HG03135 (cell line): ENCODE measurements at regions not wholly inside any gene's neighbourhood (a gene's known extent, or its start where the extent isn't known, plus 50 kb on each side); places are given as distances from the start of the nearest gene placed in this dataset.

Experiments
- ATAC-seq: cut with Tn5 transposase; IDR thresholded peaks from one replicate; pipeline ENCODE4 v1.9.1; 2021; ENCODE audit warnings: mild to moderate bottlenecking, moderate library complexity; ENCODE audit not compliant: unreplicated experiment

DNA sequence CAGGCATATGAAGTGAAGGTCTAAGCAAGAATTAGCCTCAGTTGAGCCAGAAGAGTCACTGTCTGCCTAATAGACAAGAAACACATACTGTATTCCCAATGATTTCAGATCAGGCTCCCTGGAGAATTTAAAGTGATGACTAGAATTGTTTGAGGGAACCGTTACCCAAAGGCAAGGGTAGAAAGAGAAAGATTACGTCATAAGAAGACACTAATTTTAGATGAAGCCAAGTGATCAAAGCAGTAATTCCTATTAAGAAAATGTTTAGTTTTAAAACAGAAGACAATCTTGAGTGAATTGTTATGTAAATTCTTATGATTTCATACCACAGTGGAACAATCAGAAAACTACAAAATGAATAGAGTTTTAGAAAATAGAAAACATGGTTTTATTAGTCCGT, 194.5 kb upstream of the ARSJ start:
- no peak for ATAC-seq

DNA sequence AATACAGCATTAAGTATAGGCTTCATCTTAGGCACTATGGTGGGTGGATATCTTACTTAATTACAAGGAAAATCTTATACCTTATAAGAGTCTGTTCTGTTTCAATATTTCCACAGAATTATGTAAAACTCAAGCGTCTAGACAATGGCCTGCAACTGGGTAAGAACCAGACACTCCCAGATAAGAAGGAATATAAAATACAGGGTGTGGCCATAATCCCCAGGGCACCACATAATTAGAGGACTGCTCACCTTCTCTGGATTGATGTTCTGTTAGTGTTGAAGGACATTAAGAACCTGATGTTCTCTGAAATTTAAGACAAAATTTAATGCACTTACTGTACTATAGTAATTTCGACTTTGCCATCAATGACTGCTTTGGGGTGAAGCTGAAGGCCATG, 198.2 kb upstream of the ARSJ start:
- no peak for ATAC-seq

DNA sequence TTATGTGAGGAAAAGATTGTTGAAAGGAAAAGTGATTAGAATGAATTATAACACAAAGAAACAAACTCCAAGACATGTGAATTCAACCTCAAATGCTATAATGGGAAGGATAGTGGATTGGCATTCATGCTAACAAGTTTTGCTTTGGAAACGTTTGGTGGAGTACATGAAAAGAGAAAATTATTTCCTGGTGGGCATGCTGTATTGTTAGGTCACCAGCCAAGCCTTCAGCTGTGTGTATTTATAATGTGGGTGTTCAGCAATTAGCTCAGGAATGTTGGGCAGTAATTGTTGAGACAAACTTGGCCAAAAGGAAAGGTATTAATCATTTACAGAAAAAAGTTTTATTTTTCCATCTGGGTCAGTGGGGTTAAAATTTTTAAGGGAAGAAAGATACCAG, 198.9 kb upstream of the ARSJ start:
- no peak for ATAC-seq

DNA sequence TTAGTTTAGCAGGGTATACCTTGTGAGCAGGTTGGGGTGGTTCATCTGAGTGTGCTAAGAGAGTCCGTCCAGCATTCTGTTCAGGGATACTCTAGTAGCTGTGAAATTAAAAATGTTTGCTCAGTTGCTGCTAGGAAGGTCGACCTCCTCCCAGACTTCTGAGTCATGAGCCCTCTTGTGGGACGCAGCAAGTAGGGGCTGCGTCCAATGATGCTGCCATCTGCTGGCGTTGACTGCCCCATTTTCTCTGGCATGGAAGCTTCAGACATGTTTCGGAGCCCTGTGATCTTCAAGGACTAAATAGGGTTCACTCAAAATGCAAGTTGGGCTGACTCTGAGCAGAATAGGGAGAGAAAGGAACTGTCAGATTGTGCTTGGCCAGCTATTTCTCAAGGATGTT, 201.0 kb upstream of the ARSJ start:
- ATAC-seq, result no peak

DNA sequence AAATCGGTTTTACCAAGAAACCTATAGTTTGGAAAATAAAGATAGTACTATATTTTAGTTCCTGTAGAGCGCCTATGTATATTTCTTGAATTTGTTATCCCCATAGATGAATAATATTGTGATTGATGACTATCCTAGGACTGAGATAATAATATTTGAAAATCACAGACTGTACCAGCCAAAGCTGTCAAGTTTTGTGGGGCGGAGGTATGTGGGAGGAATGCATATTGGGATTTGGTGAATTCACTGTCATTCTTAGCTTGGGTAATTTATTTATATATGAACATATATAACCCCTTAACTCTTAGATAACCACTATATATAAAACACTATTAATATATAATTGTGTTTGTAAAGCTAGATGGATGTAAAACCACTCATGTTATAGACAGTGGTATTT, 205.5 kb upstream of the ARSJ start:
- no peak for ATAC-seq

DNA sequence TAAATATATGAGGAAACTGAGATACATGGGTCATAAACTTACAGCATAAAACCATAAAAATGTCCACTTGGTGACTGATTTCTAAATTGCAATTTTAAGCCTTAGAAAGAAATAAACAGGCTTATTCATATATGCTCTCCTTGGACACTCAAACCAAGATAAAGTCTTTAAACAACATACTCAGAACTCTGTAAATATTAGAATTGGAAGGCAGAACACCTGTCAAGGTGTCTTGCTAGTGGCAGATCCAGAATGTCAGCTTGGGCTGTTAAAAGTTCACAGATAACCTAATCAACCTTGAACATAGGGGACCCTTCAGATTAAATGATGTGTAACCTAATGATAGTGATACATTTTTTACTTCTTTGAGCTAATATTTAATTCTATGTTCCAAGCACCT, 208.1 kb upstream of the ARSJ start:
- ATAC-seq, result no peak

DNA sequence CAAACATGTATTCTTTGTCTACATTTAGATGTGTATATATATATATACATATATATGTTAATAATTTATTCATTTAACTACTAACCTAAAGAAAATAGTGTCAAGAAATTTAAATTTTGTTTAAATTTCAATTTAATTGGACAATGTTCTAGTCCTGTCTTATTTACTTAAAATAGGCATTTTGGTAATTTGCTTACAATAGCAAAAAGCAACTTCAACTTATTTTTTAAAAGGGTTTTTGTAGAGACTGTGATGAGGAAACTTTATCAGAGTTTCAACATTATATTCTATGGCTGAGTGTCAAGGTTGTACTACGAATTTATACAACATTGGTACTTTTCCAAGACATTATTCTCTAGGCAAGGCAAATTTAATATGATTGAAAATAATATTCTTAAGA, 212.0 kb upstream of the ARSJ start:
- no peak for ATAC-seq

DNA sequence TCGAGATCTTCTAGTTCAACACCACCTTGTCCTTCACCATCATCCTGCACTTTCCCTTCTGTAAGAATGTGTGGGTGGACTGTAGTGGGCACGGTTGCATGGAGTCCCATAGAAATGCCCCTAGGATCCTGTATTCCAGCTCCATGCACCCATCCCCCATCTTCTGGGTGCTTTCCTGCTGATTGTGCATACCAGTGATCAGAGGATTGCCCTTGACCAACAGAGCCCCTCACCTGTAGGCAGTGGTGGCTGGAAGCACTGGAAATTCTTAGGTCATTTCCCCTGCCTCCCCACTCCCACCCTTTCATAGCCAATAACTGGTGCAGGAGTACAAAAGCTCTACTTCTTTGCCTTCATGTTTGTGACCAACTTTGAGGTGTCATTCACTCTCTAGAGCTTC, 213.4 kb upstream of the ARSJ start:
- no peak for ATAC-seq

DNA sequence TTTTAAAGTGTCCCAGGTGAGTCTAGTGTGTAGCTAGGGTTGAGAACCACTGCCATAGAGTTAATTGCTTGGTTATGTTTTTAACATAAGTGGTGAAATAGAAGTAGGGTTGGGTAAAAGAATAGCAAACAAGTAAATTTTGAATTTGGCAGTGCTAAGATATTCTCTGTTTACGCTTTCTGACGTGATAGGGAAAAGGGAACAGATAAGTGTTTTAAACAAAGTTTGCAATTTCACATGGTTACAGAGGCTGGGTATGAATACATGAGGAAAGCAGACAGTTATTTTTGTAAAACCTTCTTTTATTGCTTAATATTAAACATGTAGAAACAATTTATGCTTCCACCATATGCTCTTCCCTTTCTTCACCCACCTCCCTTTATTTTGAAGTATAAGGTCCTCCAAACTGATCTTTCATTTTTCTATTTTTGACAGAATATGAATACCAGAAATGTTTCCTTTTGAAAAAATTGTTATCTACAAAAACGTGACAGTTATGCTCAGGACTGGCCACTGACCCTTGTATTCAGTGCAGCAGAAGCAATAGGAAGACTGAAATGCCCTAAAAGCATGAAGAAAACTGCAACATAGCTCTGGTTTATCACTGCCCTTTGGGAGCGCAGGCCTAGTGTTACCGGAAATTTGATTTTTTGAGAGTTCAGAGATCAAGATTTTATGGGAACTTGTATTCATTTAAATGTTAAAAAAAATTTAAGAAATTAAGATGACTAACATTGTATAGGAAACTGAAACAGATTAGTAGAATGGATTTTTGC, 214.4 kb upstream of the ARSJ start:
- ATAC-seq, result no peak

DNA sequence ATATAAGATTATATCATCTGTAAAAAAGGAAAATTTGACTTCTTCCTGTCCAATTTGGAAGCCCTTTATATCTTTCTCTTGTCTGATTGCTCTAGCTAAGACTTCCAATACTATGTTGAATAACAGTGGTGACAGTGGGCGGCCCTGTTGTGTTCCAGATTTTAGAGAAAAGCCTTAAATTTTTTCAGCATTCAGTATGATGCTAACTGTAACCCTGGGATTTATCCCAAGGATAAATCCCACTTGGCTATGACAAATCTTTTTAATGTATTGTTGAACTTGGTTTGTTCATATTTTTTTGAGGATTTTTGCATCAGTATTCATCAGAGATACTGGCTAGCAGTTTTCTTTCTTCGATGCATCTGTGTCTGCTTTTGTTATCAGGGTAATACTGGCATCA, 217.2 kb upstream of the ARSJ start:
- ATAC-seq, result no peak

DNA sequence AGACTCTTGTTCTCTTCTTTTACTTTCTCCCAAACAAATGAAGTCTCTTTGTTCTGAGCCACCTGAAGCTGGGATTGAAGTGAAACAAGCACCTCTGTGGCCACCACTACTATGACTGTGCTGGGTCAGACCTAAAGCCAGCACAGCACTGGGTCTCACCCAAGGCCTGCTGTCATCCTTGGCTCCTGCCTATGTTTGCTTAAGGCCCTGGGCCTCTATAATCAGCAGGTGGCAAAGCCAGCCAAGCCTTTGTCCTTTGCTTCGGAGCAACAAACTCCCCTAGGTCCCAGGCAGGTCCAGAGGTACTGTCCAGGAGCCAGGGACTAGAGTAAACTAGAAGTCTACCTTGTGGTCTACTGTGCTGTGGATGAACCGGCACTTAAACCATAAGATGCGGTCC, 220.6 kb upstream of the ARSJ start:
- no peak for ATAC-seq

DNA sequence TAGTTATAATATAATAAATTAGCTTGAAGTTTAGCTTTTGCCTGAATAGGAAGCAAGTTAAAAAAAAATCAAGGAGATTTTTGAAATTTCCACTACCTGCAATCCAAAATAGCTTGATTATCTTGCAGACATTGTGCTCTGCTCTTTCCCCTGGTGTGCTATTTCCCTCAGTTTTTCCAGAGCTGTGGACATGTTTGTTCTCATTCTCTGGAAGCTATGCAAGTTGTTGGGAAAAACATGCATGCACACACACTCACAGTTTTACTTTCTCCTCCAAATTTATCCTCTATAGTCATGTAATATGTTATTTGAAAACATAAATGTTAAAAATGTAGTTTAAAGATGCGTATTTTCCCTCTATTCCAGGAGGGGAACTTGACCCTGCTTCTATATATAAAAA, 225.8 kb upstream of the ARSJ start:
- no peak for ATAC-seq

DNA sequence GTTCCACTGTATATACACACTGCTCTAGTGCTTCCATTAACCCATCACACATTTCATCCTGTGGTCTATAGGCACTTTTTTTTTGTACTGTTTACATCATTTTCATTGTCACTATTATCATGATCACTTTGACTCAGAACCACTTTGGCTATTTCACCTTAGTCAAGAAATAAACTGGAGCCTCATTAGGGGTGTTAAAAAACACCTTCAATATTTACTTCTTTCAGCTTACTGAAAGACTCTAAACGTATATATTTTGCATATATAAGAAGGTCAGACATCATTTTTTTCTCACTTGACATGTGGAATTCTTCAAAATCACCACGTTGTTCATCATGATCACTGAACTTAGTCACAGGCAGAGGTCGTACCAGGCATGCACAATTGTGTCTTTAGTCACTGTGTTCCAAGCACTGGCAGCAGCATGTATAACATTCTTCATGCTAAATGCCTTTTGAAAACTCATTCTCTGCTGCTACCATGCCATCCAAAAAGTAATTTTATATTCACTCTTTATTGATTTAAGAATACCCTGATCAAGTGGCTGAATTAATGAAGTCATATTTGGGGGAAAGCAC, 229.2 kb upstream of the ARSJ start:
- no peak for ATAC-seq

DNA sequence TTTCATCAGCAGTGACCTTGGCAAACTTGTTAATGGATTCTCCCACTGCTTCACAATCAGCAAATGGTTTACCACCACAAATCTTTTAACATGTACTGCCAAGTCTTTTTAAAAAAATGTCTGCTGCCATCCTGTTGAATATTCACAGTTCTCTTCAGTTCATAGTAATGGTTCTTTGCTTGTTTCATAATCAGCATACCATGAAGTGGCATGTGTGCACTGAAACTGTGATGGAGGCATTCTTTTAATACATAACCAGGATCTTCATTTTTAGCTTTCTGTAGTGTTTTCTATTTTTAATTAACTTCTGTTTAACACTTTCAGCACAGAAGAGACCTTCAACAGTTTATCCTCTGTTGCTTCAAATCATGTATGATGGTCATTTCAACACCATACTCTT, 230.1 kb upstream of the ARSJ start:
- peak; percentile 87 for ATAC-seq

DNA sequence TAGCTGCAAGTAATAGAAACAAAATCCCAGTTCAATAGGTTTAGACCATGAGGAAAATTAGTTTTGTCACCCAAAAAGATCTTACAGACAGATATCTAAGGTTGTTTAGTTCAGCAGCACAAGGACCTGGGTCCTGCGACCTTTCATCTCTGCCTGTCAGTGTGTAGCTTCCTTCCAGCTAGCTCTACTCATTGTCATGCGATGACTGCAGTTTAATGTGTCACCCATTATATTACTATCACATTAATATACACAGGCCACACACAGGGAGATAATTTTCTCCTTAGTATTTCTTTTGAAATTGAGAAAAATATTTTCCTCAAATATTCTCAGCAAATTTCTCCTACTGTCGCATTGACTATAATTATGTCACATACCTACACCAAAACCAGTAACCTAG, 232.1 kb upstream of the ARSJ start:
- no peak for ATAC-seq

DNA sequence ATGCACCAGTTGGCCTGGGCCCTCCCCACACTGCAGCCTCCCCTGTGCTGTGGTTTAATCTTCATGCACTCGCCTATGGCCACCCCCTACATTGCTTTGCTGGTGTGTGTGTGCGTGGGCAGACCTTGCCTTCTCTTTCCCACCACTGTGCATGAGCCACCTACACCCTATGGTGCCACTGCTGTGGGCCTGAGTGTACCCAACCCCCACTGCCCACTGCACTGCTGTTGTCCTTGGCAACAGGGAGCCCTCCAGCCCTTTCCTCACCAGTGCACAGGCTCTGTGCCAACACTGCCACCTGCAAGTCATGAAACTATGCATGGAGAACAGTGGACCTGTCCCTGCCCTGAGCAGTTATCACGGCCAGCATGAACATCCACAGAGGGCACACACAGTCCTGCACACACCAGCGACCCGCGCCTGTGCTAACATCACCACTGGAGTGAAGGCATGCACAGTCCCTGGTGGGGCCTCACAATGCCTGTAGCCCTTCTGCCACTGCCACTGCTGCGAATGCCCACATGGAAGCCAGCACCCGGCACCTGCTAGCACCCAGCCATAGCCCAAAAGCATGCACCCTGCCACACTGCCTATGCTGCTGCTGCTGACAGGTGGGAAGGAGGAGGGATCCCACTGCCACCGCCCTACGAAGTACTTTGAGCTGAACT, 237.8 kb upstream of the ARSJ start:
- no peak for ATAC-seq

DNA sequence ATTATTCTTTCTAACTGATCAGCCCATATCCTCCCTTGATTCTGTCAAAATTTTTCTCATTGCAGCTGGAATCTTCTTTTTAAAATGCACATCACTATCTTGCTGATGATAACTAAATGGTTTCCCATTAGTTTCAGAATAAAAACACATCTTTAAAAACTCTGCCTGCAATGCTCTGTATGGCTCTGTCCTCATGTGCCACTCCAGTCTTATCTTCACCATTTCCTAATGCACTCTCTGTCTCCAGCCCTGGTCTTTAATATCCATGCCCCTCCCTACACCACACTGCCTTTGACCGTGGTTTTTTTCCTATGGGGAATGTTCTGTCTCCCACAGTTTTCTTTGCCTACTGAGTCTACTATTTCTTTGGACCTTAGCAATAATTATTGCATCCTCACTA, 244.1 kb upstream of the ARSJ start:
- no peak for ATAC-seq

DNA sequence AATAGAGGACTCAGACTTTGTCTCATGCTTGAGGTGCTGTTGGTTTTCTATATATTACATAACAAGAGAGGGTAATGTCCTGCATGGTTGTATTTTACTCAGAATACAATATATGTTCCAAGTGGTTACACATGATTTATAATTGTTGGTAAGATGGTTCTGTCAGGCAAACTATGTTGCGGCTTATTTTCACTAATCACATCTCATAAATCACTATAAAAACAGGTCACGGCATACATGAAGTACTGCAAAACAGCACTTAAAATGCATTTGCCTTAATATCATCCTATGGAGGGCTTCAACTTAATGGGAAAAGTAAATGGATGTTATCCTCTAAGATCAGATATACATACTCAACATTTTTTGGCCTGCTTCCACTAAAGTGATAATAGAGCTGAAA, 246.0 kb upstream of the ARSJ start:
- no peak for ATAC-seq

DNA sequence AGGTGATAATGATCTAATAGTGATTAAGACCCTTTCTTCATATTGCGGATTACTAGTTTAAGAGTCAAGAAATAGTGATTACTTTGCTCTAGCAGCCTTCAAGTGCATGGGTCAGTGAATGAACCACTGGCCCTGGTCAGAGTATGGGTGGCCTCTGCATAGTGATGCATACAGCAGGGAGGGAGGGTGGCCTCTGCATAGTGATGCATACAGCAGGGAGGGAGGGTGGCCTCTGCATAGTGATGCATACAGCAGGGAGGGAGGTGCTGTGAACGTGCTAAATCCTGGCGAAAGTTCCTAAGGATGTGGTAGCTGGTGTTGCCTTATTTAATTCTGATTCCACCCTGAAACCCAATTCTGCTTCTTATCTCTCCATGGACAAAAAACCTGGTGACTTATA, 246.7 kb upstream of the ARSJ start:
- no peak for ATAC-seq

DNA sequence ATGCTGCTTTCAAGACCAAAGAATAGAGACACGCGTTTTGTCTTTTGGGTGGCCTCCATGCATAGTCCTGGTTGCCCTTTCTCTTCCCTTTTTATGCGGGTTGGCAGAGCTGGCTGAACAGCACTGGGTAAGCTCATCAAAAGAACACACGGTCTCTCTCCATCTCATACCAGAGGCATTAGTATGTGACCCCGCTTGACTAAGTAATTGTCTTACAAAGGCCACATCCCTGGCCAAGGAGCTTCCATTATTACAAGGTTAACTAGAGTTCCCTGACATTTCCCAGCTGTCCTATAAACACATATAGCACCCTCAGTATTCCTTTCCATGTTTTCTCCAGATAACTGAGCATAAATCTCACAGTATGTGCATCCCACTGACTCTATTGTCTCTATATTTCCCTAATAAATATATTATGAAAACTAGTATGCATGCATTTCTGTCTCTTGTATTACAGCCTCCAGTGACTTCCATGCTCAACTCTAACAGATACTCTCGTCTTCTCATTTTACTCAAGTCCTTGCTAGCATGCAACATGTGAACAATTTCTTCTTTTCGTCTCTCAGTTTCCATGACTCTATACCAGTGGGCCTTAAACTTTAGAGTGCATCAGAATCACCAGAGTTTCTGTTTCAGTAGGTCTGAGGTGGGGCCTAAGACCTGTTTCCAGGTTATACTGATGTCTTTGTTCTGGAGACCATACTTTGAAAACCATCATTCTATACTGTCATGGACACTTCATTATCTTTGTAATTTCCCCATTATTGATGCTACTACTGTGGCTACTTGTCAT, 247.7 kb upstream of the ARSJ start:
- ATAC-seq, result no peak

DNA sequence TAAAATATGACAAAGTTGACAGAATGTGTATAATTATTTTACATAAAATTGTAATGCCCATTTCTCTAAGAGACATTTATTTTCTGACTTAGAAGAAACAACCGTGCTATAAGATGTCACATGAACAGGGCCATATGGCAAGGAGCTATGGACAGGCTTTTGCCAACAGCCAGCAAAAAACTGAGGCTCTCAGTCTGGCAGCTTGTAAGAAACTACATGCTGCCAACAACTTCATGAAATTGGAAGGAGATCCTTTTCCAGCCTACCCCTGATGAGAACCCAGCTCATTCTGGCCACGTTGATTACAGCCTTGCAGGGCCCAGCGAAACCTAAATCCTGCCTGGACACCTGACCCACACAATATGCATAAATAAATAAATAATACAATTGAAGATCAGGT, 250.3 kb upstream of the ARSJ start:
- no peak for ATAC-seq
